IPS-11a (cell line): ENCODE measurements at regions not wholly inside any gene's neighbourhood (a gene's known extent, or its start where the extent isn't known, plus 50 kb on each side); places are given as distances from the start of the nearest gene placed in this dataset.
"Not testable (repeated sequence)": the region's sequence is repeated elsewhere in the genome, so short reads cannot be mapped to it uniquely, and the experiment has no call there.

Experiments used
- H3K4me3 ChIP-seq: one replicate; pipeline ENCODE4 v1.5.1; 2013; ENCODE audit warnings: low read depth, low read length, control low read depth

GRCh38 chr5:17326600-17327037, 109.2 kb downstream of the BASP1 start:
- H3K4me3 ChIP-seq = no peak overlapping the region

DNA sequence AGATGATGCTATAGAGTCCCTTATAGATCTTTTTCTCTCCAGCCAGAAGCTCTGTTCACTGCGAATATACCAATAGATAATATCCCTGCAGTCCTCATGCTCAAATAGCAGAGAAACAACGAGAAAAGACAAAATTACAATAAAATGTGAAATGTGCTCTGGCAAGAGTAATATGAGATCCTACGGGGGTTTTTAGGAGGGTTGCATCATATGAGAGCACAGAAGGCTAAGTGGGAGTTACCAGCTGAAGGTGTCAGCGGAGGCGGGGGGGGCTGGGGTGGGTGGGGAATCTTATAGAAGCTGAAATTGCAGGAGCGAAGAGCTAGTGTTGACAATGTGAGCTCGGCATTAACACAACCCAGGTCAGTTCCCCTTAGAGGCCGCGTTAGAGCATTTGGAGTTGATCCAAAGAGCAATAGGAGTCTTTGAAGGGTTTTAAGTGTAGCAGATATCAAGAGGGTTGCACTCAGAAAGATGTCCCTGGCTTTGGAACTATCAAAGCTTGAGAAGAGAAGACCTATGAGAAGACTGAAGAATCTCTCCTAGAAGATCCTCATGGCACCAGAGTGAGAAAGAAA, 109.7 kb downstream of the BASP1 start:
- H3K4me3 ChIP-seq = no peak overlapping the region

GRCh38 chr5:17329571-17329970, 112.1 kb downstream of the BASP1 start:
- H3K4me3 ChIP-seq = no peak overlapping the region

GRCh38 chr5:17330386-17330785, 113.0 kb downstream of the BASP1 start:
- H3K4me3 ChIP-seq = no peak overlapping the region

GRCh38 chr5:17331651-17332050, 114.2 kb downstream of the BASP1 start:
- no peak overlapping the region for H3K4me3 ChIP-seq

DNA sequence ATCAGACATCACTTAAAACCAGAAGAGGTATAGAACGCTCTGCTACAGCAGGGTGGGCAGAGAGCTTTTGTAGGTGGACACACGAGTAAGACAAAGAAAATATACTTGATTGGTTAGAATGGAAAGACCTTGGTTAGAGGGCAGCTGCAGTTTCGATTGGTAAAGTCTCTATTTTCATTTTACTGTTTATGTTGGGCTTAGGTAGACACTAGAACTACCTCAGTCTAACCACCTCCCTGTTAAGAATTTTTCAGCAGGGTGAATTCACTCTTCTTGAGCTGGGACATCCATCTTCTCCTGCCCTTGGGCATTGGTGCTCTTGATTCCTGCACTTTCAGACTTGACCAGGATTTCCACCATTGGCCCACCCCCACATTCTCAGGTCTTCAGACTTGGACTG, 116.3 kb downstream of the BASP1 start:
- H3K4me3 ChIP-seq = no peak overlapping the region

- no peak overlapping the region for H3K4me3 ChIP-seq
These were observed 118.6 kb downstream of the BASP1 start for GRCh38 chr5:17336054-17336453.

DNA sequence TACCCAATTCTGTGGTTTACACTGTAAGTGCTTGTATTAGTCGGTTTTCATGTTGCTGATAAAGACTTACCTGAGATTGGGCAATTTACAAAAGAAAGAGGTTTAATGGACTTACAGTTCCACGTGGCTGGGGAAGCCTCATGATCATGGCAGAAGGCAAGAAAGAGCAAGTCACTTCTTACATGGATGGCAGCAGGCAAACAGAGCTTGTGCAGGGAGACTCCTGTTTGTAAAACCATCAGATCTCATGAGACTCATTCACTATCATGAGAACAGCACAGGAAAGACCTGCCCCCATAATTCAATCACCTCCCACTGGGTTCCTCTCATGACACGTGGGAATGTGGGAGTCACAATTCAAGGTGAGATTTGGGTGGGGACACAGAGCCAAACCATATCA, 119.3 kb downstream of the BASP1 start:
- H3K4me3 ChIP-seq = not testable (repeated sequence)

GRCh38 chr5:17339841-17340240, 122.4 kb downstream of the BASP1 start:
- no peak overlapping the region for H3K4me3 ChIP-seq

GRCh38 chr5:17340379-17340778, 122.9 kb downstream of the BASP1 start:
- no peak overlapping the region for H3K4me3 ChIP-seq

DNA sequence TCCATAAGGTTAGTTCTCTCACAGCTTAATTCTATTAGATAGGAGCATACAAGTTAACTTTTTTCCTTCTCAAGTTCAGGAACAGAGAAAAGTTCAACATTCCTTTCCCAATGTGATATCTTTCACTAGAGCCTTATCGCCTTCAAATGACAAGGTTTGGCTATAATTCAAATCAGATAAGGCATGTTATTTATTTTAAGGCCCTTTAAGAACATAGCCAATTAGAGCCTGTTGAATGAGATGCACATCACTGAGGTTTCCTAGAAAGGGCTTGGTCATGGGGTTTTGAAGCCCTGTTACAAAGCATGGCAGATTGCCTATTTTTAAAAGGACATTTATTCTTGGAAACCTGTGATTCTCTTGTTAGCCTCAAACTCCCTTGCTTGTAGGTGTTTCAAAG, 123.4 kb downstream of the BASP1 start:
- H3K4me3 ChIP-seq = no peak overlapping the region

DNA sequence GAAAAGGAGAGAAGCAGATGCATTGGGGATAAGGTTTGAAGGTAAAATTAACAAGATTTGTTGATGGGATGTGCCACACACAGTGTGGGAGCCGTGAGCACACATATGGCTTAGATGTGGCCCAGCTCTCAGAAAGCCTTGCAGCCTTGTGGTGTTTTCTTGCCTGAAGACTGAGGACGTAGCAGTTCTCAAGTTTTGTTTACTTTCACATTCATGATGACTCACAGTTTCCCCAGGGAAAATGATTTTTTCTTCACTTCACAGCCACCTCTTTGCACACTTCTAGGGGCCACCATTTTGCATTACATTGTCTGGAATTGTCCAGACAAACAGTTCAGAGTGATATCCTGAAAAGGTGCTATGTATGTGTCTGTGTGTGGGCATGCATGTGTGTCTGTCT, 126.2 kb downstream of the BASP1 start:
- no peak overlapping the region for H3K4me3 ChIP-seq

GRCh38 chr5:17346811-17347210, 129.4 kb downstream of the BASP1 start:
- H3K4me3 ChIP-seq = no peak overlapping the region

GRCh38 chr5:17352223-17352622, 134.8 kb downstream of the BASP1 start:
- no peak overlapping the region for H3K4me3 ChIP-seq

- H3K4me3 ChIP-seq = no peak overlapping the region
These were observed 136.8 kb downstream of the BASP1 start for GRCh38 chr5:17354265-17354664.

GRCh38 chr5:17355586-17356346, 138.3 kb downstream of the BASP1 start:
- no peak overlapping the region for H3K4me3 ChIP-seq

DNA sequence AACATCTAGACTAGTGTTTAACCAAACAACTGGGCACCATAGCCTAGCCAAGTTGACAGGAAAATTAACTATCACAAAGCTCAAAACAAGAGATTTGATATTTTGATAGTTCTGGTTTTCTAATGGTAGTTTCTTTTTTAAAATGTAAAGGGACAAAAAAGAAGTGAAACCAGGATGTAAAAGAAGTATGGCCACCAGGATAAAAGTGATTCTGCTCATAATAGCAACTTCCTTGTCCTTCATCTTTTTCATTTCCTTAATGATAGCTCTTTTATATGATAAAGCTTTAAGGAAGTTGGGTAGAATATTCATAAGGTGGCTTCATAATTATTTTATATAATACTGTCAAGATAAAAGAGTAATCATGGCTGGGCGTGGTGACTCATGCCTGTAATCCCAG, 139.1 kb downstream of the BASP1 start:
- H3K4me3 ChIP-seq = no peak overlapping the region

DNA sequence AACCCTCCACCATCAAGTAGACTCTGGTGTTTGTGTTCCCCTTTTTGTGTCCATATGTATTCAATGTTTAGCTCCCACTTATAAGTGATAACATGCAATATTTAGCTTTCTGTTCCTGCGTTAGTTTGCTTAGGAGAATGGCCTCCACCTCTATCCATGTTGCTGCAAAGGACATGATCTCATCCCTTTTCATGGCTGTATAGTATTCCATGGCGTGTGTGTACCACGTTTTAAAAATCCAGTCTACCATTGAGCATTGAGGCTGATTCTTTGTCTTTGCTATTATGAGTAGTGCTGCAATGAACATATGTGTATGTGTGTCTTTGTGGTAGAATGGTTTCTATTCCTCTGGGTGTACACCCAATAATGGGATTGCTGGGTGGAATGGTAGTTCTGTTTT, 140.1 kb downstream of the BASP1 start:
- H3K4me3 ChIP-seq = no peak overlapping the region

- no peak overlapping the region for H3K4me3 ChIP-seq
These were observed 140.0 kb upstream of the TAF11L2 start for GRCh38 chr5:17358031-17358430.

- H3K4me3 ChIP-seq = no peak overlapping the region
These were observed 138.5 kb upstream of the TAF11L2 start for GRCh38 chr5:17359451-17360011.

DNA sequence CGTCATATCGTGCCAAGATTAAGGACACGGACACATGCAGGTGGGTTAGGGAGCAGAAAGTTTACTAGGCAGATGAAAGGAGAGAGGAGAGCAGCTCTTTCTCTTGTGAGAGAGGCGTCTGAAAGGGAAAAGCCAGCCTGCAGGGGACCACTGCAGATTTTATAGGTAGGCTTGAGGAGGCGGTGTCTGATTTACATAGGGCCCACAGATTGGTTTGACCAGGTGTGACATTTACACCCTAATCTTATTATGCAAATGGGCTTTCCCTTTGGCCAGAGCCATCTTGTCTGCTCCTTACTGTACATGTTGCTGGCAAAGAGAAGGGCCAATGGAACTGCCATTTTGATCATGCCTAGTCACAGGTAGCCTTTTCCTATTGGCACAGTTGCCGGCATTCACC, 137.2 kb upstream of the TAF11L2 start:
- H3K4me3 ChIP-seq = no peak overlapping the region

DNA sequence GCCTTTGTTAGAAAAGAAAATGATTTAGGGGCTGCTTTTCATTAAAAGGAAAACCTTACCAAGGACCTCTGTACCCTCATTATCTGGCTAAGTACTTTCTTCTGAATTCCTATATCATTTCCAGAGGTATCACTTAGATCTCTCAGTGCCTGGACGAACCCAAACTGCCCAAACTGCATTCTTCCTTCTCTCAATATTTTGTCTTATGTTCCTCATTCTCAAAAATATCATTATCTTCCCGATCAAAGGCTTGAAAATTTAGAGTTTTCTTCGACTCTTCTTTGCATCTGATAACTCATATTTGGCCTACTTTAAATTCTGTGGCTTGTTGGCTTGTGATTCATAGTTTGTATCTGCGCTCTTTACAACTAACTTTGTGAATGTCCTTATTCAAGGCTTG, 136.7 kb upstream of the TAF11L2 start:
- H3K4me3 ChIP-seq = no peak overlapping the region
